Loucy (cell line): ENCODE measurements at regions not wholly inside any gene's neighbourhood (a gene's known extent, or its start where the extent isn't known, plus 50 kb on each side); places are given as distances from the start of the nearest gene placed in this dataset.

ENCODE experiments used
- CTCF ChIP-seq: fragments of 200-600 bp; sonication (generic); conservative IDR thresholded peaks from 2 replicates; pipeline ENCODE4 v1.5.1; 2014; ENCODE audit warnings: mild to moderate bottlenecking, antibody characterized with exemption, low read length
- EZH2phosphoT487 ChIP-seq: fragments of 200-600 bp; IDR thresholded peaks from 2 replicates; pipeline ENCODE4 v1.6.1; 2018; ENCODE audit warnings: antibody characterized with exemption, mild to moderate bottlenecking, moderate library complexity, borderline replicate concordance

- TF ChIP-seq CTCF (no peak), EZH2phosphoT487 (no peak)
Observed at GRCh38 chr14:49425921-49426320, 160.3 kb downstream of the RPS29 start.
